ENCODE measurements at regions not wholly inside any gene's neighbourhood (a gene's known extent, or its start where the extent isn't known, plus 50 kb on each side); places are given as distances from the start of the nearest gene placed in this dataset.
"Not testable (repeated sequence)": the region's sequence is repeated elsewhere in the genome, so short reads cannot be mapped to it uniquely, and the experiment has no call there.

GRCh38 chr14:38618514-38618913, 362.6 kb upstream of the CLEC14A start:
- Histone ChIP-seq H3K4me3 (replicated peaks; ENCODE audit: low read depth, low read length) (no peak overlapping the region), H3K27me3 (replicated peaks; ENCODE audit: control insufficient read depth, insufficient read depth, low read length) (no peaks in the 10 kb centered on the region), H3K36me3 (ENCODE audit: control insufficient read depth, insufficient read depth, low read length) (no peaks in the 10 kb centered on the region)
- no peak for TF ChIP-seq CTCF (IDR thresholded peaks at IDR 0.05; ENCODE audit: insufficient read depth, low read length, poor library complexity, severe bottlenecking)
- no peak for DNase-seq (ENCODE audit: extremely low read depth, insufficient read length)

- Histone ChIP-seq H3K4me3 (replicated peaks; ENCODE audit: low read depth, low read length) (no peak overlapping the region), H3K36me3 (ENCODE audit: control insufficient read depth, insufficient read depth, low read length) (no peaks in the 10 kb centered on the region), H3K27me3 (replicated peaks; ENCODE audit: control insufficient read depth, insufficient read depth, low read length) (no peaks in the 10 kb centered on the region)
- no peak for TF ChIP-seq CTCF (IDR thresholded peaks at IDR 0.05; ENCODE audit: insufficient read depth, low read length, poor library complexity, severe bottlenecking)
- DNase-seq (ENCODE audit: extremely low read depth, insufficient read length) = no peak
Observed at GRCh38 chr14:38616959-38617358, 361.1 kb upstream of the CLEC14A start.

GRCh38 chr14:38611928-38612327, 356.0 kb upstream of the CLEC14A start:
- no peak for DNase-seq (ENCODE audit: extremely low read depth, insufficient read length)
- TF ChIP-seq CTCF (IDR thresholded peaks at IDR 0.05; ENCODE audit: insufficient read depth, low read length, poor library complexity, severe bottlenecking) = no peak
- Histone ChIP-seq H3K27me3 (replicated peaks; ENCODE audit: control insufficient read depth, insufficient read depth, low read length) (no peaks in the 10 kb centered on the region), H3K36me3 (ENCODE audit: control insufficient read depth, insufficient read depth, low read length) (no peaks in the 10 kb centered on the region), H3K4me3 (replicated peaks; ENCODE audit: low read depth, low read length) (no peak overlapping the region)

GRCh38 chr14:38608244-38608643, 352.4 kb upstream of the CLEC14A start:
- TF ChIP-seq CTCF (IDR thresholded peaks at IDR 0.05; ENCODE audit: insufficient read depth, low read length, poor library complexity, severe bottlenecking) = no peak
- Histone ChIP-seq H3K4me3 (replicated peaks; ENCODE audit: low read depth, low read length) (no peak overlapping the region), H3K36me3 (ENCODE audit: control insufficient read depth, insufficient read depth, low read length) (no peaks in the 10 kb centered on the region), H3K27me3 (replicated peaks; ENCODE audit: control insufficient read depth, insufficient read depth, low read length) (no peaks in the 10 kb centered on the region)
- no peak for DNase-seq (ENCODE audit: extremely low read depth, insufficient read length)

- DNase-seq (ENCODE audit: extremely low read depth, insufficient read length) = no peak
- Histone ChIP-seq H3K36me3 (ENCODE audit: control insufficient read depth, insufficient read depth, low read length) (no peaks in the 10 kb centered on the region), H3K4me3 (replicated peaks; ENCODE audit: low read depth, low read length) (no peak overlapping the region), H3K27me3 (replicated peaks; ENCODE audit: control insufficient read depth, insufficient read depth, low read length) (no peaks in the 10 kb centered on the region)
- TF ChIP-seq CTCF (IDR thresholded peaks at IDR 0.05; ENCODE audit: insufficient read depth, low read length, poor library complexity, severe bottlenecking) = no peak
Observed at GRCh38 chr14:38605193-38606114, 349.6 kb upstream of the CLEC14A start.

GRCh38 chr14:38600572-38600971, 344.7 kb upstream of the CLEC14A start:
- H3K4me3 ChIP-seq (replicated peaks; ENCODE audit: low read depth, low read length); H3K36me3 ChIP-seq (ENCODE audit: control insufficient read depth, insufficient read depth, low read length); DNase-seq (ENCODE audit: extremely low read depth, insufficient read length); H3K27me3 ChIP-seq (replicated peaks; ENCODE audit: control insufficient read depth, insufficient read depth, low read length): not testable (repeated sequence)

Data from GM06990 (cell line).